NCI-H2107 treated with DMSO at 0.1 percent for 48 hours (cell line): ENCODE measurements at regions not wholly inside any gene's neighbourhood (a gene's known extent, or its start where the extent isn't known, plus 50 kb on each side); places are given as distances from the start of the nearest gene placed in this dataset.
"Not testable (repeated sequence)": the region's sequence is repeated elsewhere in the genome, so short reads cannot be mapped to it uniquely, and the experiment has no call there.

ENCODE experiments used
- DNase-seq: peaks from one replicate; lab custom pipeline; 2025; ENCODE audit not compliant: unreplicated experiment; lab: John Stamatoyannopoulos, UW

GRCh38 chr1:240722788-240723187 is 110.8 kb upstream of the GREM2 start:
- DNase-seq: no peak

- no peak for DNase-seq
Measured at GRCh38 chr1:240720976-240721375, 109.0 kb upstream of the GREM2 start.

- no peak for DNase-seq
Measured at GRCh38 chr1:240719953-240720700, 108.2 kb upstream of the GREM2 start.

- DNase-seq: not testable (repeated sequence)
Measured at GRCh38 chr1:240716538-240716937, 104.6 kb upstream of the GREM2 start.

GRCh38 chr1:240714568-240715292 is 102.8 kb upstream of the GREM2 start:
- DNase-seq: no peak

- peak; percentile 19 for DNase-seq
Measured at GRCh38 chr1:240712014-240712731, 100.2 kb upstream of the GREM2 start.

- no peak for DNase-seq
Measured at GRCh38 chr1:240711020-240711419, 99.1 kb upstream of the GREM2 start.

GRCh38 chr1:240709676-240710075 is 97.7 kb upstream of the GREM2 start:
- DNase-seq: no peak

GRCh38 chr1:240706150-240706935 is 94.4 kb upstream of the GREM2 start:
- DNase-seq: no peak

- no peak for DNase-seq
Measured at GRCh38 chr1:240705579-240705978, 93.6 kb upstream of the GREM2 start.

GRCh38 chr1:240701412-240701811 is 89.5 kb upstream of the GREM2 start:
- peak; percentile 81 for DNase-seq

- DNase-seq: no peak
Measured at GRCh38 chr1:240695416-240695815, 83.5 kb upstream of the GREM2 start.

GRCh38 chr1:240693844-240694243 is 81.9 kb upstream of the GREM2 start:
- no peak for DNase-seq

- DNase-seq: no peak
Measured at GRCh38 chr1:240693036-240693435, 81.1 kb upstream of the GREM2 start.

- peak; percentile 10 for DNase-seq
Measured at GRCh38 chr1:240691909-240692705, 80.2 kb upstream of the GREM2 start.

GRCh38 chr1:240691501-240691900 is 79.5 kb upstream of the GREM2 start:
- DNase-seq: no peak

GRCh38 chr1:240687820-240688219 is 75.9 kb upstream of the GREM2 start:
- DNase-seq: no peak

- DNase-seq: no peak
Measured at GRCh38 chr1:240683576-240683975, 71.6 kb upstream of the GREM2 start.

GRCh38 chr1:240682859-240683242 is 70.9 kb upstream of the GREM2 start:
- no peak for DNase-seq

GRCh38 chr1:240682166-240682858 is 70.4 kb upstream of the GREM2 start:
- DNase-seq: no peak
